ENCODE measurements at regions not wholly inside any gene's neighbourhood (a gene's known extent, or its start where the extent isn't known, plus 50 kb on each side); places are given as distances from the start of the nearest gene placed in this dataset.

GRCh38 chr5:34499001-34499734, 157.0 kb upstream of the RAI14 start:
- H3K9me3 Mint-ChIP-seq (ENCODE audit: low read depth): peaks cover 6% of the 10 kb centered on the region
- DNase-seq (ENCODE audit: low spot score, unreplicated experiment): no peak
- H3K4me1 Mint-ChIP-seq (ENCODE audit: low read depth): peaks cover 26% of the 10 kb centered on the region
- H3K27me3 Mint-ChIP-seq: peaks cover 13% of the 10 kb centered on the region
- no peak overlapping the region for H3K27ac Mint-ChIP-seq
- TF ChIP-seq CTCF (IDR thresholded peaks at IDR 0.05; ENCODE audit: unreplicated experiment): no peak
- peaks cover 1% of the 10 kb centered on the region for H3K36me3 Mint-ChIP-seq (ENCODE audit: insufficient read depth)
- no peak overlapping the region for H3K4me3 Mint-ChIP-seq (ENCODE audit: low read depth)

DNA sequence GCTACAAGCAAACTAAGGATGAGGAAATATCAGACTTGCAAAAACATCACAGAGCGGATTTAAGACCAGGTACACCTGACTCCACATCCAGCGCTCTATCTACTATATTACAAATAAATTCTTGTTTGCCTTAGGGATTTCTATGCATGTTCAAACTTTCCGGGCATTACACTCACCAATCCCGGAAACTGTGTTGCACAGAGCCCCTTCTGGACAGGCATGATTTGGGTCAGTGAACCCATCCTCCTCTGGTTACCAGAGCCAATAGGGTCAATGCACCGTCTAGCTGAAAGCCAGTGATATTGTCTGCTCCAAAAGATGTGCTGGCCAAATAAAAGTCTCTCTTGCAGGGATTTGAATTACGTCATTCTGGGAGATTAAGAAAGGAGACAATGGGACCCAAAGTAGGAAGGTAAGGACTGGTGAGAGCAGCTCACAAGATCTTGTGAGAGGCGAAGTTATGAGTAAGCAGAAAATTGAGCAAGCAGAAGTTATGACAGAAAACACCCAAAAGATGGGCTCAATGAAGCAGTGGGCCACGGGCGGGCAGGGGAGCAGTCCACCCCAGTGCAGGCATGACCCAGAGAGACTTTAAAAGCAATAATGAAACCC, 155.8 kb upstream of the RAI14 start:
- H3K4me1 Mint-ChIP-seq (ENCODE audit: low read depth): peaks cover 25% of the 10 kb centered on the region
- H3K4me3 Mint-ChIP-seq (ENCODE audit: low read depth): no peak overlapping the region
- peaks cover 4% of the 10 kb centered on the region for H3K36me3 Mint-ChIP-seq (ENCODE audit: insufficient read depth)
- peaks cover 6% of the 10 kb centered on the region for H3K9me3 Mint-ChIP-seq (ENCODE audit: low read depth)
- TF ChIP-seq CTCF (IDR thresholded peaks at IDR 0.05; ENCODE audit: unreplicated experiment): no peak
- H3K27me3 Mint-ChIP-seq: peaks cover 13% of the 10 kb centered on the region
- DNase-seq (ENCODE audit: low spot score, unreplicated experiment): no peak
- no peak overlapping the region for H3K27ac Mint-ChIP-seq

DNA sequence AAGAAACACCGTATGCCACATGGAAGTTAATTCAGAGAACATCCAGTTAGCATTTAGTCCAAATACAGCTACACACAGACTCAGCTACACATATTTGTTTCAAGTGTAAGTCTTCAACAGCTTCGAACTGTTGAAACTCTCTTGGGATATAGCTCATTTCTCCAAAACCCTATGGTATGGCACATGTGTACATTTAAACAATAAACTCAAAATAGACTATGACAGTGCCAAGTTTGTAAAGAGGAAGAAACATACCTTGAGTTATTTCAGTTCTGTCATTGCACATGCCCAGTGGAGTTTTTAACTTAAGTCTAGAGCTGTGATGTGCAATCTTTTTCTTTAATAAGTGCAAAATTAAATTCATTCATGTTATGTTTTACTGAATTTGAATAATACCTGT, 155.1 kb upstream of the RAI14 start:
- Mint-ChIP-seq H3K4me3 (ENCODE audit: low read depth) (no peak overlapping the region), H3K4me1 (ENCODE audit: low read depth) (peaks cover 24% of the 10 kb centered on the region), H3K9me3 (ENCODE audit: low read depth) (peaks cover 7% of the 10 kb centered on the region), H3K36me3 (ENCODE audit: insufficient read depth) (peaks cover 5% of the 10 kb centered on the region), H3K27ac (no peak overlapping the region), H3K27me3 (peaks cover 13% of the 10 kb centered on the region)
- TF ChIP-seq CTCF (IDR thresholded peaks at IDR 0.05; ENCODE audit: unreplicated experiment): no peak
- no peak for DNase-seq (ENCODE audit: low spot score, unreplicated experiment)

DNA sequence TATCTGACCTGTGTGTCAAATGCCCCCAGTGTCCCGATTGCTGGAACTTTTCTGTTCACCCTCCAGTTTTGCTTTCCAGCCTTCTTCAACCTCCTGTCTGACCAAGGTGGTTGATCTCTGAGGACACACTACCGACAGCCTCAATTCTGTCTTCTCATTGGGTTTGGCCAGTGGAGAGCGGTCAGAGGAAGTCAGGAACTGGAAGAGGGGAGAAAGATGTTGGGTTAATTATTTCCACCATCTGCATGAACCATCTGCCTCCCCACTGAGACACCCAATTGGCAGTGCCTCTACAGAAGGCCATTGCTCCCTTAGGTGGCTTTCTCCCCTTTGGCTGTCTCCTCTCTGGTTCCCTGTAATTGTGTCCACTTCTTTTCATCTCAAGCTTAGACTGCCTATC, 154.3 kb upstream of the RAI14 start:
- Mint-ChIP-seq H3K27ac (no peak overlapping the region), H3K9me3 (ENCODE audit: low read depth) (peaks cover 7% of the 10 kb centered on the region), H3K27me3 (peaks cover 13% of the 10 kb centered on the region), H3K4me1 (ENCODE audit: low read depth) (peaks cover 20% of the 10 kb centered on the region), H3K4me3 (ENCODE audit: low read depth) (no peak overlapping the region), H3K36me3 (ENCODE audit: insufficient read depth) (peaks cover 5% of the 10 kb centered on the region)
- TF ChIP-seq CTCF (IDR thresholded peaks at IDR 0.05; ENCODE audit: unreplicated experiment): no peak
- DNase-seq (ENCODE audit: low spot score, unreplicated experiment): no peak

DNA sequence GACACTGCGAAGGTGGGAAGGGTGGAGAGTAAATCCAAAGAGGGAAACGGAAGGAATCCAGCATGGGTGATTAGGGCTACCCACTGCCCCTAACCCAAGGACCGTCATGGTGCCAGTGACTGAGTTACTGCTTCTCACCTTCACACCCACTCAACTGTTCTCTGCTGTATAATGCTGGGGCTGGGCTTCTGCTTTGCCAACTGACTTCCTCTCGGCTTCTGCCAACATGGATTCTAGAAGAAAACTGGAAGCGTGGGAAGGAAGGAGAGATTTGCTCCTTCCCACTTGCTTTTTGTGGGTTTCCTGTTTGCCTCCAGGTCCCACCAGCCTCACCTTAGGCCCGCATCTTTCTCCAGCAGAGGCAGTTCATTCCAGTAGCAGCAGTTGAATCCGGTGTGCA, 153.5 kb upstream of the RAI14 start:
- H3K36me3 Mint-ChIP-seq (ENCODE audit: insufficient read depth): peaks cover 5% of the 10 kb centered on the region
- H3K4me3 Mint-ChIP-seq (ENCODE audit: low read depth): no peak overlapping the region
- no peak overlapping the region for H3K27ac Mint-ChIP-seq
- TF ChIP-seq CTCF (IDR thresholded peaks at IDR 0.05; ENCODE audit: unreplicated experiment): no peak
- DNase-seq (ENCODE audit: low spot score, unreplicated experiment): no peak
- H3K4me1 Mint-ChIP-seq (ENCODE audit: low read depth): peaks cover 18% of the 10 kb centered on the region
- peaks cover 7% of the 10 kb centered on the region for H3K9me3 Mint-ChIP-seq (ENCODE audit: low read depth)
- H3K27me3 Mint-ChIP-seq: peaks cover 13% of the 10 kb centered on the region
